Activated B cell treated with CpG ODN at 0.5 μM for 24 hours (primary cell): ENCODE measurements at regions not wholly inside any gene's neighbourhood (a gene's known extent, or its start where the extent isn't known, plus 50 kb on each side); places are given as distances from the start of the nearest gene placed in this dataset.

Experiments used
- ATAC-seq: fragments of 200-7000 bp; cut with Tn5 transposase; one replicate; pipeline ENCODE4 v1.10.0; 2021; ENCODE audit warnings: low read depth, mild to moderate bottlenecking, moderate library complexity
- CTCF ChIA-PET: fragments of 350-600 bp; sonication (Branson Sonifier 250); formaldehyde crosslinking; loops from one replicate; lab custom pipeline; 2021; ENCODE audit warnings: antibody characterized with exemption; lab: Charles Lee
- POLR2A ChIA-PET: fragments of 350-600 bp; sonication (Branson Sonifier 250); formaldehyde crosslinking; loops from one replicate; lab custom pipeline; 2021; ENCODE audit warnings: antibody characterized with exemption; lab: Charles Lee
- DNase-seq: peaks from one replicate; pipeline ENCODE4 v3.0.0; 2022
- H3K27ac Mint-ChIP-seq: one replicate; pipeline ENCODE4 v1.8.0; 2020; ENCODE audit warnings: mixed read lengths
- H3K27me3 Mint-ChIP-seq: one replicate; pipeline ENCODE4 v1.8.0; 2021; ENCODE audit warnings: mixed read lengths
- H3K36me3 Mint-ChIP-seq: one replicate; pipeline ENCODE4 v1.8.0; 2021; ENCODE audit warnings: low read depth, mixed read lengths
- H3K4me1 Mint-ChIP-seq: one replicate; pipeline ENCODE4 v1.8.0; 2021; ENCODE audit warnings: mixed read lengths
- H3K4me3 Mint-ChIP-seq: one replicate; pipeline ENCODE4 v1.8.0; 2020; ENCODE audit warnings: mild to moderate bottlenecking, mixed read lengths
- H3K9me3 Mint-ChIP-seq: one replicate; pipeline ENCODE4 v1.8.0; 2020; ENCODE audit warnings: mixed read lengths
- CTCF ChIP-seq: fragments of 200-600 bp; IDR thresholded peaks from one replicate; pipeline ENCODE4 v1.8.0; 2022; ENCODE audit warnings: antibody characterized with exemption, mild to moderate bottlenecking
- intact Hi-C: fragments of 100-400 bp; cut with micrococcal nuclease; formaldehyde crosslinking; loops from one replicate; pipeline ENCODE4 v1.15.1; 2024

GRCh38 chr9:102844716-102845115 lies 150.4 kb upstream of the CYLC2 start:
- DNase-seq (no peak), ATAC-seq (no peak)
- POLR2A ChIA-PET: no interaction called here
- Mint-ChIP-seq H3K9me3 (peaks cover 7% of the 10 kb centered on the region), H3K27ac (no peak overlapping the region), H3K4me1 (no peaks in the 10 kb centered on the region), H3K4me3 (no peak overlapping the region), H3K36me3 (no peaks in the 10 kb centered on the region), H3K27me3 (no peaks in the 10 kb centered on the region)
- no peak for TF ChIP-seq CTCF
- CTCF ChIA-PET: no interaction called here
- intact Hi-C loops: no loop called here

- DNase-seq (no peak), ATAC-seq (no peak)
- Mint-ChIP-seq H3K27ac (no peak overlapping the region), H3K4me3 (no peak overlapping the region), H3K9me3 (peaks cover 7% of the 10 kb centered on the region), H3K27me3 (no peaks in the 10 kb centered on the region), H3K36me3 (no peaks in the 10 kb centered on the region), H3K4me1 (no peaks in the 10 kb centered on the region)
- ChIA-PET POLR2A (no interaction called here), CTCF (no interaction called here)
- no peak for TF ChIP-seq CTCF
- intact Hi-C loops: no loop called here
Measured at GRCh38 chr9:102842423-102842822, 152.7 kb upstream of the CYLC2 start.

GRCh38 chr9:102841376-102841775 lies 153.8 kb upstream of the CYLC2 start:
- TF ChIP-seq CTCF: no peak
- no peaks in the 10 kb centered on the region for H3K27me3 Mint-ChIP-seq
- intact Hi-C loops: no loop called here
- ChIA-PET CTCF (no interaction called here), POLR2A (no interaction called here)
- no peak overlapping the region for H3K4me3 Mint-ChIP-seq
- no peak overlapping the region for H3K27ac Mint-ChIP-seq
- H3K9me3 Mint-ChIP-seq: no peaks in the 10 kb centered on the region
- H3K4me1 Mint-ChIP-seq: no peaks in the 10 kb centered on the region
- no peak for DNase-seq
- no peak for ATAC-seq
- H3K36me3 Mint-ChIP-seq: no peaks in the 10 kb centered on the region

- ChIA-PET CTCF (no interaction called here), POLR2A (no interaction called here)
- Mint-ChIP-seq H3K4me3 (no peak overlapping the region), H3K27ac (no peak overlapping the region), H3K36me3 (no peaks in the 10 kb centered on the region), H3K4me1 (no peaks in the 10 kb centered on the region), H3K9me3 (no peaks in the 10 kb centered on the region), H3K27me3 (no peaks in the 10 kb centered on the region)
- DNase-seq (no peak), ATAC-seq (no peak)
- TF ChIP-seq CTCF: no peak
- intact Hi-C loops: no loop called here
Measured at GRCh38 chr9:102840335-102840734, 154.8 kb upstream of the CYLC2 start.

- intact Hi-C loops: no loop called here
- POLR2A ChIA-PET: no interaction called here
- no peaks in the 10 kb centered on the region for H3K36me3 Mint-ChIP-seq
Measured at GRCh38 chr9:102832814-102833213, 162.3 kb upstream of the CYLC2 start.

More at GRCh38 chr9:102832814-102833213, 162.3 kb upstream of the CYLC2 start:
- no peaks in the 10 kb centered on the region for H3K27me3 Mint-ChIP-seq
- peaks cover 2% of the 10 kb centered on the region for H3K9me3 Mint-ChIP-seq
- no peaks in the 10 kb centered on the region for H3K4me1 Mint-ChIP-seq
- H3K27ac Mint-ChIP-seq: no peak overlapping the region
- no peak for ATAC-seq
- CTCF ChIA-PET: no interaction called here
- H3K4me3 Mint-ChIP-seq: no peak overlapping the region
- TF ChIP-seq CTCF: no peak
- DNase-seq: no peak
